ENCODE measurements at regions not wholly inside any gene's neighbourhood (a gene's known extent, or its start where the extent isn't known, plus 50 kb on each side); places are given as distances from the start of the nearest gene placed in this dataset.

GRCh38 chr6:54624216-54624615, 222.4 kb upstream of the FAM83B start:
- H3K4me3 ChIP-seq (ENCODE audit: low read length), result no peak overlapping the region
- TF ChIP-seq CTCF (IDR thresholded peaks at IDR 0.05; ENCODE audit: insufficient read depth, low read depth, low read length, missing control alignments), result no peak
- no peak for DNase-seq (ENCODE audit: low read depth)

- no peak for DNase-seq (ENCODE audit: low read depth)
- no peak for TF ChIP-seq CTCF (IDR thresholded peaks at IDR 0.05; ENCODE audit: insufficient read depth, low read depth, low read length, missing control alignments)
- no peak overlapping the region for H3K4me3 ChIP-seq (ENCODE audit: low read length)
These were observed 221.8 kb upstream of the FAM83B start for GRCh38 chr6:54624779-54625178.

GRCh38 chr6:54629131-54629530, 217.4 kb upstream of the FAM83B start:
- TF ChIP-seq CTCF (IDR thresholded peaks at IDR 0.05; ENCODE audit: insufficient read depth, low read depth, low read length, missing control alignments), result no peak
- no peak for DNase-seq (ENCODE audit: low read depth)
- no peak overlapping the region for H3K4me3 ChIP-seq (ENCODE audit: low read length)

GRCh38 chr6:54632984-54633565, 213.5 kb upstream of the FAM83B start:
- DNase-seq (ENCODE audit: low read depth), result no peak
- TF ChIP-seq CTCF (IDR thresholded peaks at IDR 0.05; ENCODE audit: insufficient read depth, low read depth, low read length, missing control alignments), result no peak
- H3K4me3 ChIP-seq (ENCODE audit: low read length), result no peak overlapping the region

- no peak for DNase-seq (ENCODE audit: low read depth)
- H3K4me3 ChIP-seq (ENCODE audit: low read length), result no peak overlapping the region
- TF ChIP-seq CTCF (IDR thresholded peaks at IDR 0.05; ENCODE audit: insufficient read depth, low read depth, low read length, missing control alignments), result no peak
These were observed 213.0 kb upstream of the FAM83B start for GRCh38 chr6:54633601-54634000.

GRCh38 chr6:54640911-54641310, 205.7 kb upstream of the FAM83B start:
- DNase-seq (ENCODE audit: low read depth), result no peak
- TF ChIP-seq CTCF (IDR thresholded peaks at IDR 0.05; ENCODE audit: insufficient read depth, low read depth, low read length, missing control alignments), result no peak
- no peak overlapping the region for H3K4me3 ChIP-seq (ENCODE audit: low read length)
